Breast epithelium (tissue), 3 donors: ENCODE measurements at regions not wholly inside any gene's neighbourhood (a gene's known extent, or its start where the extent isn't known, plus 50 kb on each side); places are given as distances from the start of the nearest gene placed in this dataset.

Source experiments
- POLR2A ChIP-seq: fragments of 450-650 bp; IDR thresholded peaks from one replicate; pipeline ENCODE4 v1.6.1; 2016; ENCODE audit warnings: antibody characterized with exemption, mild to moderate bottlenecking, moderate library complexity
- TF ChIP-seq, protein P1 (sequence below), 3 donors: fragments of 450-650 bp; IDR thresholded peaks; one replicate each; pipeline ENCODE4 v1.5.1; 2016 to 2017; ENCODE audit warnings: antibody characterized with exemption in 3 of 3, mild to moderate bottlenecking in 3 of 3, moderate library complexity in 3 of 3

DNA sequence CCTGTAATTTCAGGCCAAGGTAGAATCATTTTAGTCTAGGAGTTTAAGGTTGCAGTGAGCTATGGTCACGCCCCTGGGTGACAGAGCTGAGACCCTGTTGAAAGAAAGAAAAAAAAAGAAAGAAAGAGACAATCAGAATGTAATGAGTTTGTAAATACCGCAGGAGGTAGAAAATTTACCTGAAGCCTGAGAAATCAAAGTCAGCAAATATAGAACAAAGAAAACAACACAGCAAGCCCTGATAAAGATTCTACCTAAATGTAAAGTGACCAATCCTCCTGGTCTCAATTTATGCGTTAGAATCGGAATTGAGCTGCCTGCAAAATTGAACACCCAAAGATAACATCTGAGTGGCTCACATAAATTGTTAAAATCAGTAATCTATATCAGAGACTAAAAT, 146.5 kb upstream of the ZNF184 start:
- TF ChIP-seq, protein P1, sequence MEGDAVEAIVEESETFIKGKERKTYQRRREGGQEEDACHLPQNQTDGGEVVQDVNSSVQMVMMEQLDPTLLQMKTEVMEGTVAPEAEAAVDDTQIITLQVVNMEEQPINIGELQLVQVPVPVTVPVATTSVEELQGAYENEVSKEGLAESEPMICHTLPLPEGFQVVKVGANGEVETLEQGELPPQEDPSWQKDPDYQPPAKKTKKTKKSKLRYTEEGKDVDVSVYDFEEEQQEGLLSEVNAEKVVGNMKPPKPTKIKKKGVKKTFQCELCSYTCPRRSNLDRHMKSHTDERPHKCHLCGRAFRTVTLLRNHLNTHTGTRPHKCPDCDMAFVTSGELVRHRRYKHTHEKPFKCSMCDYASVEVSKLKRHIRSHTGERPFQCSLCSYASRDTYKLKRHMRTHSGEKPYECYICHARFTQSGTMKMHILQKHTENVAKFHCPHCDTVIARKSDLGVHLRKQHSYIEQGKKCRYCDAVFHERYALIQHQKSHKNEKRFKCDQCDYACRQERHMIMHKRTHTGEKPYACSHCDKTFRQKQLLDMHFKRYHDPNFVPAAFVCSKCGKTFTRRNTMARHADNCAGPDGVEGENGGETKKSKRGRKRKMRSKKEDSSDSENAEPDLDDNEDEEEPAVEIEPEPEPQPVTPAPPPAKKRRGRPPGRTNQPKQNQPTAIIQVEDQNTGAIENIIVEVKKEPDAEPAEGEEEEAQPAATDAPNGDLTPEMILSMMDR (IDR thresholded peaks at IDR 0.05), result no peak
- TF ChIP-seq POLR2A, result no peak
